ENCODE measurements at regions not wholly inside any gene's neighbourhood (a gene's known extent, or its start where the extent isn't known, plus 50 kb on each side); places are given as distances from the start of the nearest gene placed in this dataset.

DNA sequence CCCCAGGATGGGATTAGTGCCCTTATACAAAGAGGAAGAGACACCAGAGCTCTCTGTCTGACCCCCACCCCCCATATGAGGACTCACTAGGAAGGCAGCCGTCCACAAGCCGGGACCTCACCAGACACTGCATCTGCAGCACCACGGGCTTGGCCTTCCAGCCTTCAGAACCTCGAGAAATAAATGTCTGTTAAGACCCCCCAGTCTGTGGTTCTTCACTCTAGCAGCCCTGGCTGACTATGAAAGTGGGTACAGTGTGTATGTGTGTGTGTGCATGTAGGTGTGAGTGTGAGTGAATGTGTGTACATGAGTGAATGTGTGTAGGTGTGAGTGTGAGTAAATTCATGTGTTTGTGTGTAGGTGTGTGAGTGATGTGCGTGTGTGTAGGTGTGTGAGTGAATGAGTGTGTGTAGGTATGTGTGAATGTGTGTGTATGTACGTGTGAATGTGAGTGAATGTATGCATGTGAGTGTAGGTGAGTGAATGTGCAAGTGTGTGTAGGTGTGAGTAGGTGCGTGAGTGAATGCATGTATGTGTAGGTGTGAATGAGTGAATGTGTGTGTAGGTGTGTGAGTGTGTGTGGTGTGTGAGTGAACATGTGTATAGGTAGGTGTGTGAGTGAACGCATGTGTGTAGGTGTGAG is 201.6 kb upstream of the ZNF536 start:
- Histone ChIP-seq H3K4ac (ENCODE audit: low read depth, low read length) (no peak overlapping the region), H4K5ac (ENCODE audit: low read length) (no peak overlapping the region), H3K79me2 (ENCODE audit: control insufficient read depth, insufficient read depth, low read length) (no peaks in the 10 kb centered on the region), H4K8ac (ENCODE audit: low read depth, low read length) (no peak overlapping the region), H2BK120ac (ENCODE audit: low read depth, low read length) (no peak overlapping the region), H3K9ac (ENCODE audit: low read length) (no peak overlapping the region), H3K4me2 (ENCODE audit: low read length) (no peak overlapping the region), H3K4me3 (ENCODE audit: low read length) (no peak overlapping the region), H3K4me1 (ENCODE audit: control insufficient read depth, low read depth, low read length) (no peaks in the 10 kb centered on the region), H3K18ac (ENCODE audit: low read length) (no peak overlapping the region), H3K56ac (ENCODE audit: low read length) (no peak overlapping the region), H3K79me1 (ENCODE audit: low read length) (no peaks in the 10 kb centered on the region), H2AK5ac (ENCODE audit: low read length) (no peak overlapping the region), H3K36me3 (ENCODE audit: control insufficient read depth, insufficient read depth, low read length) (no peaks in the 10 kb centered on the region), H2BK15ac (replicated peaks; ENCODE audit: low read depth) (no peak overlapping the region), H2BK5ac (ENCODE audit: low read length) (no peak overlapping the region), H3K23ac (ENCODE audit: low read length) (no peak overlapping the region), H3K27me3 (ENCODE audit: insufficient read depth, low read length, poor library complexity) (no peaks in the 10 kb centered on the region), H3K27ac (ENCODE audit: low read depth, low read length) (no peak overlapping the region)
- 100% methylated on average over 4 of the region's 8 CpGs for WGBS (ENCODE audit: extremely low coverage, insufficient coverage, low lambda C conversion rate)
- DNase-seq: no peak

- no peak for DNase-seq
- 100% methylated on average over 3 of the region's 3 CpGs for WGBS (ENCODE audit: extremely low coverage, insufficient coverage, low lambda C conversion rate)
- Histone ChIP-seq H3K36me3 (ENCODE audit: control insufficient read depth, insufficient read depth, low read length) (no peaks in the 10 kb centered on the region), H4K5ac (ENCODE audit: low read length) (no peak overlapping the region), H3K9ac (ENCODE audit: low read length) (no peak overlapping the region), H3K4ac (ENCODE audit: low read depth, low read length) (no peak overlapping the region), H3K4me2 (ENCODE audit: low read length) (no peak overlapping the region), H3K23ac (ENCODE audit: low read length) (no peak overlapping the region), H3K56ac (ENCODE audit: low read length) (no peak overlapping the region), H3K27ac (ENCODE audit: low read depth, low read length) (no peak overlapping the region), H2BK120ac (ENCODE audit: low read depth, low read length) (no peak overlapping the region), H3K4me3 (ENCODE audit: low read length) (no peak overlapping the region), H3K4me1 (ENCODE audit: control insufficient read depth, low read depth, low read length) (no peaks in the 10 kb centered on the region), H2BK15ac (replicated peaks; ENCODE audit: low read depth) (no peak overlapping the region), H2BK5ac (ENCODE audit: low read length) (no peak overlapping the region), H2AK5ac (ENCODE audit: low read length) (no peak overlapping the region), H4K8ac (ENCODE audit: low read depth, low read length) (no peak overlapping the region), H3K79me2 (ENCODE audit: control insufficient read depth, insufficient read depth, low read length) (no peaks in the 10 kb centered on the region), H3K79me1 (ENCODE audit: low read length) (no peaks in the 10 kb centered on the region), H3K27me3 (ENCODE audit: insufficient read depth, low read length, poor library complexity) (no peaks in the 10 kb centered on the region), H3K18ac (ENCODE audit: low read length) (no peak overlapping the region)
These were observed 201.0 kb upstream of the ZNF536 start for GRCh38 chr19:30171138-30171635.

DNA sequence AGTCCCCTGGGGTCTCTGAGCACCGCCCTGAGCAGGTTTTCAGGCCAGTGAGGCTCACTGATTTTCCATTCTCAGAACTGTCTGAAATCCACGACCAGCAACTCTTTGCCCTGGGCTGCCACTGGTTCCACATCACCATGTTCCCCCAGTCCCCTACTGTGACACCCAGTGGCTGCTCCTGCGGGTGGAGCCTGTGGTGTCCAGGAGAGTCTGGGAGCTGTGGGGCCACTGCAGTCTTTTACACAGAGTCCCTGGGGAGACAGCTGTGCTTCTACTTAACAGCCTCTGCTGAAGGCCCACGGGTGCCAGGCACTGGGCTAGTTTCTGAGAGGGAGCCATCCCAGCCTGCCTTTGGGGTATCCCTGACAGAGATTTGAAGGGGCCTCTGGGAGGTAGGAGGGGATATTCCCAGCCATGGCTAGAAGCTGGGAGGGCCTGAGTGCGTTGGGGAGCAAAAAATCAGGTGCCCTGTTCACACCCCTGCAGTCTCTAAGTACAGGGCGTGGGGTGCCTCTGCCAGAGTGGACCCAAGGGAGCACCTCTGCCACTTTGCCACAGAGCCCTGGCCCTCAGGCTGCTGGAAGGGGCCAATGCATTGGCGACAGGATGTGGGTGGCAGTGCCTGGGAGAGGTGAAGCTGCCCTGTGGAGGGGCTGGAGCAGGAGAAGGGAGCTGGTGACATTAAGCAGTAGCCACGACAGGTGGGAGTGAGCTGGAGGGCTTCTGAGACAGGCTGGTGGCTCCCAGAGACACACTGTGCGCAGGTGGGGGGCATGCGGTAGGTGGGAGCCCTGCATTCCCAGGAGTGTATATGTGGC is 200.2 kb upstream of the ZNF536 start:
- no peaks in the 10 kb centered on the region for H3K79me1 ChIP-seq (ENCODE audit: low read length)
- H3K27ac ChIP-seq (ENCODE audit: low read depth, low read length): no peak overlapping the region
- no peak for DNase-seq
- no peaks in the 10 kb centered on the region for H3K4me1 ChIP-seq (ENCODE audit: control insufficient read depth, low read depth, low read length)
- no peak overlapping the region for H3K9ac ChIP-seq (ENCODE audit: low read length)
- no peaks in the 10 kb centered on the region for H3K36me3 ChIP-seq (ENCODE audit: control insufficient read depth, insufficient read depth, low read length)
- no peaks in the 10 kb centered on the region for H3K27me3 ChIP-seq (ENCODE audit: insufficient read depth, low read length, poor library complexity)
- no peak overlapping the region for H3K56ac ChIP-seq (ENCODE audit: low read length)
- H3K23ac ChIP-seq (ENCODE audit: low read length): no peak overlapping the region
- H2BK5ac ChIP-seq (ENCODE audit: low read length): no peak overlapping the region
- H3K4ac ChIP-seq (ENCODE audit: low read depth, low read length): no peak overlapping the region
- WGBS (ENCODE audit: extremely low coverage, insufficient coverage, low lambda C conversion rate): no CpG with 5 or more reads among the region's 10 CpGs
- no peak overlapping the region for H2BK15ac ChIP-seq (replicated peaks; ENCODE audit: low read depth)
- H2BK120ac ChIP-seq (ENCODE audit: low read depth, low read length): no peak overlapping the region
- no peak overlapping the region for H3K4me3 ChIP-seq (ENCODE audit: low read length)
- H3K18ac ChIP-seq (ENCODE audit: low read length): no peak overlapping the region
- no peaks in the 10 kb centered on the region for H3K79me2 ChIP-seq (ENCODE audit: control insufficient read depth, insufficient read depth, low read length)
- no peak overlapping the region for H4K5ac ChIP-seq (ENCODE audit: low read length)
- no peak overlapping the region for H3K4me2 ChIP-seq (ENCODE audit: low read length)
- H2AK5ac ChIP-seq (ENCODE audit: low read length): no peak overlapping the region
- H4K8ac ChIP-seq (ENCODE audit: low read depth, low read length): no peak overlapping the region

GRCh38 chr19:30172613-30173242 is 199.5 kb upstream of the ZNF536 start:
- Histone ChIP-seq H3K18ac (ENCODE audit: low read length) (no peak overlapping the region), H4K8ac (ENCODE audit: low read depth, low read length) (no peak overlapping the region), H3K4ac (ENCODE audit: low read depth, low read length) (no peak overlapping the region), H3K9ac (ENCODE audit: low read length) (no peak overlapping the region), H3K36me3 (ENCODE audit: control insufficient read depth, insufficient read depth, low read length) (no peaks in the 10 kb centered on the region), H3K4me3 (ENCODE audit: low read length) (no peak overlapping the region), H3K56ac (ENCODE audit: low read length) (no peak overlapping the region), H2BK5ac (ENCODE audit: low read length) (no peak overlapping the region), H3K79me2 (ENCODE audit: control insufficient read depth, insufficient read depth, low read length) (no peaks in the 10 kb centered on the region), H3K79me1 (ENCODE audit: low read length) (no peaks in the 10 kb centered on the region), H3K27ac (ENCODE audit: low read depth, low read length) (no peak overlapping the region), H3K4me2 (ENCODE audit: low read length) (no peak overlapping the region), H2BK15ac (replicated peaks; ENCODE audit: low read depth) (no peak overlapping the region), H4K5ac (ENCODE audit: low read length) (no peak overlapping the region), H3K23ac (ENCODE audit: low read length) (no peak overlapping the region), H3K27me3 (ENCODE audit: insufficient read depth, low read length, poor library complexity) (no peaks in the 10 kb centered on the region), H2BK120ac (ENCODE audit: low read depth, low read length) (no peak overlapping the region), H3K4me1 (ENCODE audit: control insufficient read depth, low read depth, low read length) (no peaks in the 10 kb centered on the region), H2AK5ac (ENCODE audit: low read length) (no peak overlapping the region)
- no CpG with 5 or more reads among the region's 8 CpGs for WGBS (ENCODE audit: extremely low coverage, insufficient coverage, low lambda C conversion rate)
- no peak for DNase-seq

DNA sequence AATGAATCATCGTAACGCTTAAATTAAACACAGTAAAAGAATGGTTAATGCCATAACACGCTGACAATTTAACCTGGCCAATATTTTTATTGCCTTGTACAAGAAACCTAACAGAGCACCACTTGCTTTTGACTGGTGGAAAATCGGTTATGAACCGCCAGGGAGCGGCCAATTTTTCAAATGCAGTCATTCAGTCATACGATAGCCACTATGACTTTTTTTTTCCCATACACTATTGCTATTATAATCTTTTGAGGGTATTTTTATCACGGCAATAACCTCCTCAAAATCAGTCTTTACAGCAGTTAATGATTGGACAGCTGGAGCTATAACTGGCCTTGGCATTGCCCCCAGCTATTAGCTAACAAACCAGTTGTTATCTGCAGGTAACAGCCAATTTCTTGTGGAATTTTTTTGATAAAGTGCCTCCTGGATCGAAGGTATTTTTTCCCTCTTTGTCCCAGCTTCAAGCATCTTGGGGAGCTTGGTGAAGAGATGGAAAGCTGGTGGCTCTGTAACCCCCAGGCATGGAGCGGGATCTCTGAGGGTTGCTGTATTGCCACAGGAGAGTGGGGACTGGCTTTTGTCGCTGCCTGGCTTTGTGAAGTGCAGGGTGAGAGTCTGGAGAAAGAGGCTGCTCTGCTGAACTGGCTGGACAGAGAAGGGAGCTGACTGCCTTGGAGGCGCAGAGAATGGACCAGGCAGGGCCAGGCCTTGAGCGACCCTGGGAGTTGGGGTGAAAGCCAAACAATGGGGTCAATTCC is 198.4 kb upstream of the ZNF536 start:
- no peak overlapping the region for H4K5ac ChIP-seq (ENCODE audit: low read length)
- H2AK5ac ChIP-seq (ENCODE audit: low read length): no peak overlapping the region
- DNase-seq: no peak
- no peak overlapping the region for H2BK15ac ChIP-seq (replicated peaks; ENCODE audit: low read depth)
- H2BK120ac ChIP-seq (ENCODE audit: low read depth, low read length): no peak overlapping the region
- no peak overlapping the region for H3K4me3 ChIP-seq (ENCODE audit: low read length)
- H3K23ac ChIP-seq (ENCODE audit: low read length): no peak overlapping the region
- no peak overlapping the region for H3K56ac ChIP-seq (ENCODE audit: low read length)
- no peaks in the 10 kb centered on the region for H3K4me1 ChIP-seq (ENCODE audit: control insufficient read depth, low read depth, low read length)
- no peak overlapping the region for H2BK5ac ChIP-seq (ENCODE audit: low read length)
- whole genome bisulfite sequencing (ENCODE audit: extremely low coverage, insufficient coverage, low lambda C conversion rate): no CpG with 5 or more reads among the region's 13 CpGs
- H3K79me1 ChIP-seq (ENCODE audit: low read length): no peaks in the 10 kb centered on the region
- H3K79me2 ChIP-seq (ENCODE audit: control insufficient read depth, insufficient read depth, low read length): no peaks in the 10 kb centered on the region
- H3K27me3 ChIP-seq (ENCODE audit: insufficient read depth, low read length, poor library complexity): no peaks in the 10 kb centered on the region
- H3K4ac ChIP-seq (ENCODE audit: low read depth, low read length): no peak overlapping the region
- no peak overlapping the region for H4K8ac ChIP-seq (ENCODE audit: low read depth, low read length)
- H3K27ac ChIP-seq (ENCODE audit: low read depth, low read length): no peak overlapping the region
- H3K4me2 ChIP-seq (ENCODE audit: low read length): no peak overlapping the region
- no peaks in the 10 kb centered on the region for H3K36me3 ChIP-seq (ENCODE audit: control insufficient read depth, insufficient read depth, low read length)
- H3K18ac ChIP-seq (ENCODE audit: low read length): no peak overlapping the region
- H3K9ac ChIP-seq (ENCODE audit: low read length): no peak overlapping the region

All from mesendoderm (in vitro differentiated cells).